Liver (tissue), 8 donors: ENCODE measurements at regions not wholly inside any gene's neighbourhood (a gene's known extent, or its start where the extent isn't known, plus 50 kb on each side); places are given as distances from the start of the nearest gene placed in this dataset.

ENCODE experiments used
- DNase-seq: peaks from one replicate; pipeline ENCODE4 v3.0.0-alpha.2; 2017; ENCODE audit warnings: low spot score
- H3K27ac ChIP-seq, 2 donors: one replicate each; pipeline ENCODE4 v1.7.0; 2013; ENCODE audit warnings: inconsistent platforms in 2 of 2, low read length in 2 of 2, control low read depth in 1 of 2, low read depth in 1 of 2, mild to moderate bottlenecking in 1 of 2
- H3K27me3 ChIP-seq, 4 donors: one replicate each; pipeline versions ENCODE4 v1.6.1 to v1.7.0; 2013; ENCODE audit warnings: low read length in 3 of 4, inconsistent platforms in 1 of 4, mild to moderate bottlenecking in 1 of 4, moderate library complexity in 1 of 4; ENCODE audit not compliant: control insufficient read depth in 4 of 4, insufficient read depth in 4 of 4
- H3K36me3 ChIP-seq, 4 donors: one replicate each; pipeline versions ENCODE4 v1.6.1 to v1.7.0; 2013; ENCODE audit warnings: low read length in 3 of 4, mild to moderate bottlenecking in 3 of 4, low read depth in 1 of 4, moderate library complexity in 1 of 4; ENCODE audit not compliant: control insufficient read depth in 4 of 4, insufficient read depth in 3 of 4
- H3K4me1 ChIP-seq, 4 donors: one replicate each; pipeline versions ENCODE4 v1.6.1 to v1.7.0; 2013; ENCODE audit warnings: low read length in 3 of 4, mild to moderate bottlenecking in 3 of 4, moderate library complexity in 1 of 4; ENCODE audit not compliant: control insufficient read depth in 4 of 4, insufficient read depth in 4 of 4
- H3K4me3 ChIP-seq, 3 donors: one replicate each; pipeline versions ENCODE4 v1.6.1 to v1.7.0; 2013; ENCODE audit warnings: low read length in 3 of 3, control low read depth in 1 of 3, low read depth in 1 of 3, mild to moderate bottlenecking in 1 of 3
- H3K9ac ChIP-seq, 2 donors: one replicate each; pipeline ENCODE4 v1.7.0; 2013; ENCODE audit warnings: low read length in 2 of 2, mild to moderate bottlenecking in 2 of 2, moderate library complexity in 2 of 2, control low read depth in 1 of 2, low read depth in 1 of 2
- H3K9me3 ChIP-seq, 4 donors: one replicate each; pipeline versions ENCODE4 v1.6.1 to v1.7.0; 2013; ENCODE audit warnings: low read length in 3 of 4; ENCODE audit not compliant: control insufficient read depth in 4 of 4
- EGR1 ChIP-seq, 2 donors: IDR thresholded peaks; 2 replicates each; pipeline ENCODE4 v1.6.1; 2016 to 2018; ENCODE audit warnings: antibody characterized with exemption in 2 of 2, low read depth in 2 of 2
- FOXA1 ChIP-seq: IDR thresholded peaks from 2 replicates; pipeline ENCODE4 v1.6.1; 2016; ENCODE audit warnings: antibody characterized with exemption
- FOXA2 ChIP-seq: IDR thresholded peaks from 2 replicates; pipeline ENCODE4 v1.6.1; 2016; ENCODE audit warnings: antibody characterized with exemption
- GABPA ChIP-seq, 2 donors: IDR thresholded peaks in 1 of 2; conservative IDR thresholded peaks in 1 of 2; 2 replicates each; pipeline ENCODE4 v1.6.1; 2016; ENCODE audit warnings: antibody characterized with exemption in 2 of 2, mild to moderate bottlenecking in 1 of 2, moderate library complexity in 1 of 2
- HNF4A ChIP-seq, 2 donors: conservative IDR thresholded peaks; 2 replicates each; pipeline ENCODE4 v1.6.1; 2016; ENCODE audit warnings: antibody characterized with exemption in 2 of 2, mild to moderate bottlenecking in 2 of 2
- HNF4G ChIP-seq: IDR thresholded peaks from 2 replicates; pipeline ENCODE4 v1.6.1; 2016; ENCODE audit warnings: antibody characterized with exemption
- JUND ChIP-seq, 2 donors: IDR thresholded peaks; 2 replicates each; pipeline ENCODE4 v1.6.1; 2016; ENCODE audit warnings: antibody characterized with exemption in 2 of 2
- NR2F2 ChIP-seq: IDR thresholded peaks from 2 replicates; pipeline ENCODE4 v1.6.1; 2016; ENCODE audit warnings: antibody characterized with exemption
- RAD21 ChIP-seq, 2 donors: IDR thresholded peaks; 2 replicates each; pipeline ENCODE4 v1.6.1; 2016; ENCODE audit warnings: antibody characterized with exemption in 2 of 2, mild to moderate bottlenecking in 2 of 2
- RXRA ChIP-seq, 2 donors: IDR thresholded peaks; 2 replicates each; pipeline ENCODE4 v1.6.1; 2017 to 2018; ENCODE audit warnings: antibody characterized with exemption in 2 of 2, mild to moderate bottlenecking in 1 of 2
- SP1 ChIP-seq: IDR thresholded peaks from 2 replicates; pipeline ENCODE4 v1.6.1; 2018; ENCODE audit warnings: antibody characterized with exemption, mild to moderate bottlenecking
- TAF1 ChIP-seq: conservative IDR thresholded peaks from 2 replicates; pipeline ENCODE4 v1.6.1; 2016; ENCODE audit warnings: antibody characterized with exemption, mild to moderate bottlenecking
- YY1 ChIP-seq: IDR thresholded peaks from 2 replicates; pipeline ENCODE4 v1.6.1; 2016; ENCODE audit warnings: antibody characterized with exemption, mild to moderate bottlenecking
- WGBS: extraction: QIAGEN DNeasy Blood & Tissue Kit; methylation state at CpG from one replicate; pipeline ENCODE4 v1.1.7; 2013; 5-methylcytosine and 5-hydroxymethylcytosine counted together
- TF ChIP-seq, protein P1 (sequence below): IDR thresholded peaks from 2 replicates; pipeline ENCODE4 v1.6.1; 2016; ENCODE audit warnings: antibody characterized with exemption
- TF ChIP-seq, protein P2 (sequence below): IDR thresholded peaks from 2 replicates; pipeline ENCODE4 v1.6.1; 2016; ENCODE audit warnings: antibody characterized with exemption, mild to moderate bottlenecking
- TF ChIP-seq, protein P3 (sequence below): IDR thresholded peaks from 2 replicates; pipeline ENCODE4 v1.6.1; 2016; ENCODE audit warnings: antibody characterized with exemption
- TF ChIP-seq, protein P4 (sequence below): fragments of 150-350 bp; IDR thresholded peaks from 2 replicates; pipeline ENCODE4 v1.5.1; 2017; ENCODE audit warnings: improper control_type of control experiment, low read depth, low read length; ENCODE audit not compliant: missing input control
- TF ChIP-seq, protein P5 (sequence below): IDR thresholded peaks from 2 replicates; pipeline ENCODE4 v1.6.1; 2016; ENCODE audit warnings: antibody characterized with exemption
- donor health status: healthy.
- donor health status: healthy.
- donor health status: healthy.
- donor health status: healthy.
- donor health status: healthy.

DNA sequence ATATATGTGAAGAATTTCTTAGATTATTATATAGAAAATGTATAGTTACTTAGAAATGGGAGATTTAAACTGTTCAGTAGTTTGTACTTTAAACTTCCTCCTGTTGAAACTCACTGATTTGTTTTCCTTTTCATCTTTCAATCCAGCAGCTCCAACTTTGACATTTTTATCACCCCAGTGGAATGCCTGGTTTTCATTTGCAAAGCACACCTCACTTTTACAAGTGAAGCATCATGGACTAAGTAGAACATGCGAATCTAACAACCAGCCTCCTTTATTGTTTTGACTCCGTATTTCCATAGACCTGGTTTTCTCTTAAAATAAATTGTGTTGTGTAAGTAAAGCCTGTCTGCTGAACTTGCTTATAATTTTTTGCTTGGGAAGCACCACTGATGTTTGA, 97.8 kb upstream of the ROBO2 start:
- Histone ChIP-seq H3K27ac (no peak overlapping the region), H3K9ac (no peak overlapping the region), H3K4me1 (no peaks in the 10 kb centered on the region), H3K4me3 (no peak overlapping the region), H3K9me3 (no peaks in the 10 kb centered on the region), H3K27me3 (no peaks in the 10 kb centered on the region), H3K36me3 (no peaks in the 10 kb centered on the region)
- 74% methylated on average over 2 of the region's 2 CpGs for WGBS
- no peak for DNase-seq
- no peak for TF ChIP-seq SP1
- TF ChIP-seq, protein P1, sequence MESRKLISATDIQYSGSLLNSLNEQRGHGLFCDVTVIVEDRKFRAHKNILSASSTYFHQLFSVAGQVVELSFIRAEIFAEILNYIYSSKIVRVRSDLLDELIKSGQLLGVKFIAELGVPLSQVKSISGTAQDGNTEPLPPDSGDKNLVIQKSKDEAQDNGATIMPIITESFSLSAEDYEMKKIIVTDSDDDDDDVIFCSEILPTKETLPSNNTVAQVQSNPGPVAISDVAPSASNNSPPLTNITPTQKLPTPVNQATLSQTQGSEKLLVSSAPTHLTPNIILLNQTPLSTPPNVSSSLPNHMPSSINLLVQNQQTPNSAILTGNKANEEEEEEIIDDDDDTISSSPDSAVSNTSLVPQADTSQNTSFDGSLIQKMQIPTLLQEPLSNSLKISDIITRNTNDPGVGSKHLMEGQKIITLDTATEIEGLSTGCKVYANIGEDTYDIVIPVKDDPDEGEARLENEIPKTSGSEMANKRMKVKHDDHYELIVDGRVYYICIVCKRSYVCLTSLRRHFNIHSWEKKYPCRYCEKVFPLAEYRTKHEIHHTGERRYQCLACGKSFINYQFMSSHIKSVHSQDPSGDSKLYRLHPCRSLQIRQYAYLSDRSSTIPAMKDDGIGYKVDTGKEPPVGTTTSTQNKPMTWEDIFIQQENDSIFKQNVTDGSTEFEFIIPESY: no peak
- TF ChIP-seq FOXA1: no peak
- no peak for TF ChIP-seq GABPA (IDR thresholded peaks at IDR 0.05 in 1 of 2, conservative IDR thresholded peaks at IDR 0.05 in 1 of 2)
- TF ChIP-seq FOXA2: no peak
- TF ChIP-seq, protein P2, sequence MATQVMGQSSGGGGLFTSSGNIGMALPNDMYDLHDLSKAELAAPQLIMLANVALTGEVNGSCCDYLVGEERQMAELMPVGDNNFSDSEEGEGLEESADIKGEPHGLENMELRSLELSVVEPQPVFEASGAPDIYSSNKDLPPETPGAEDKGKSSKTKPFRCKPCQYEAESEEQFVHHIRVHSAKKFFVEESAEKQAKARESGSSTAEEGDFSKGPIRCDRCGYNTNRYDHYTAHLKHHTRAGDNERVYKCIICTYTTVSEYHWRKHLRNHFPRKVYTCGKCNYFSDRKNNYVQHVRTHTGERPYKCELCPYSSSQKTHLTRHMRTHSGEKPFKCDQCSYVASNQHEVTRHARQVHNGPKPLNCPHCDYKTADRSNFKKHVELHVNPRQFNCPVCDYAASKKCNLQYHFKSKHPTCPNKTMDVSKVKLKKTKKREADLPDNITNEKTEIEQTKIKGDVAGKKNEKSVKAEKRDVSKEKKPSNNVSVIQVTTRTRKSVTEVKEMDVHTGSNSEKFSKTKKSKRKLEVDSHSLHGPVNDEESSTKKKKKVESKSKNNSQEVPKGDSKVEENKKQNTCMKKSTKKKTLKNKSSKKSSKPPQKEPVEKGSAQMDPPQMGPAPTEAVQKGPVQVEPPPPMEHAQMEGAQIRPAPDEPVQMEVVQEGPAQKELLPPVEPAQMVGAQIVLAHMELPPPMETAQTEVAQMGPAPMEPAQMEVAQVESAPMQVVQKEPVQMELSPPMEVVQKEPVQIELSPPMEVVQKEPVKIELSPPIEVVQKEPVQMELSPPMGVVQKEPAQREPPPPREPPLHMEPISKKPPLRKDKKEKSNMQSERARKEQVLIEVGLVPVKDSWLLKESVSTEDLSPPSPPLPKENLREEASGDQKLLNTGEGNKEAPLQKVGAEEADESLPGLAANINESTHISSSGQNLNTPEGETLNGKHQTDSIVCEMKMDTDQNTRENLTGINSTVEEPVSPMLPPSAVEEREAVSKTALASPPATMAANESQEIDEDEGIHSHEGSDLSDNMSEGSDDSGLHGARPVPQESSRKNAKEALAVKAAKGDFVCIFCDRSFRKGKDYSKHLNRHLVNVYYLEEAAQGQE: no peak
- no peak for TF ChIP-seq HNF4G
- no peak for TF ChIP-seq JUND (IDR thresholded peaks at IDR 0.05)
- TF ChIP-seq, protein P3, sequence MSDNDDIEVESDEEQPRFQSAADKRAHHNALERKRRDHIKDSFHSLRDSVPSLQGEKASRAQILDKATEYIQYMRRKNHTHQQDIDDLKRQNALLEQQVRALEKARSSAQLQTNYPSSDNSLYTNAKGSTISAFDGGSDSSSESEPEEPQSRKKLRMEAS: no peak
- TF ChIP-seq NR2F2: no peak
- no peak for TF ChIP-seq HNF4A (conservative IDR thresholded peaks at IDR 0.05)
- TF ChIP-seq TAF1: no peak
- no peak for TF ChIP-seq RAD21 (IDR thresholded peaks at IDR 0.05)
- no peak for TF ChIP-seq YY1
- TF ChIP-seq, protein P4, sequence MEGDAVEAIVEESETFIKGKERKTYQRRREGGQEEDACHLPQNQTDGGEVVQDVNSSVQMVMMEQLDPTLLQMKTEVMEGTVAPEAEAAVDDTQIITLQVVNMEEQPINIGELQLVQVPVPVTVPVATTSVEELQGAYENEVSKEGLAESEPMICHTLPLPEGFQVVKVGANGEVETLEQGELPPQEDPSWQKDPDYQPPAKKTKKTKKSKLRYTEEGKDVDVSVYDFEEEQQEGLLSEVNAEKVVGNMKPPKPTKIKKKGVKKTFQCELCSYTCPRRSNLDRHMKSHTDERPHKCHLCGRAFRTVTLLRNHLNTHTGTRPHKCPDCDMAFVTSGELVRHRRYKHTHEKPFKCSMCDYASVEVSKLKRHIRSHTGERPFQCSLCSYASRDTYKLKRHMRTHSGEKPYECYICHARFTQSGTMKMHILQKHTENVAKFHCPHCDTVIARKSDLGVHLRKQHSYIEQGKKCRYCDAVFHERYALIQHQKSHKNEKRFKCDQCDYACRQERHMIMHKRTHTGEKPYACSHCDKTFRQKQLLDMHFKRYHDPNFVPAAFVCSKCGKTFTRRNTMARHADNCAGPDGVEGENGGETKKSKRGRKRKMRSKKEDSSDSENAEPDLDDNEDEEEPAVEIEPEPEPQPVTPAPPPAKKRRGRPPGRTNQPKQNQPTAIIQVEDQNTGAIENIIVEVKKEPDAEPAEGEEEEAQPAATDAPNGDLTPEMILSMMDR: no peak
- no peak for TF ChIP-seq RXRA (IDR thresholded peaks at IDR 0.05)
- TF ChIP-seq EGR1 (IDR thresholded peaks at IDR 0.05; ENCODE audit: low read depth in 2 of 2): no peak
- TF ChIP-seq, protein P5, sequence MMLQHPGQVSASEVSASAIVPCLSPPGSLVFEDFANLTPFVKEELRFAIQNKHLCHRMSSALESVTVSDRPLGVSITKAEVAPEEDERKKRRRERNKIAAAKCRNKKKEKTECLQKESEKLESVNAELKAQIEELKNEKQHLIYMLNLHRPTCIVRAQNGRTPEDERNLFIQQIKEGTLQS: no peak

DNA sequence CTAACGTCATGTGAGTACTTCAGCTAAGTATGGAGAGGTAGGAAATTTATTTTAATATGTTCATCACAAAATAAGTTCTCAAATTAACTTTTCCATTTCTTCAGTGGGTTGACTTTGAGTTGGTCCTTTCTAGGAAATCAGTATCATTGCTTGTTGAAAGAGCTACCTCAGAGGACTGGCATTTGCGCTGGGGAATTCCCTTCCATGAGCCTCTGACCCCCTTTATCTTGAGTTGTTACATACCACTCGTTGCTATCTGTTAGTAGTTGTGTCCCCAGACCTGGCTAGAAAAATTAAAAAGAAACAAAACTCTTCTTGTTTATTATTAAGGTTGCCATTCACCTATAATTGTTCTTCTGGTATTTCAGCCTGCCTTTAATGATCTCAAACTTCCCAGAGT, 96.8 kb upstream of the ROBO2 start:
- Histone ChIP-seq H3K9ac (no peak overlapping the region), H3K9me3 (no peaks in the 10 kb centered on the region), H3K27ac (no peak overlapping the region), H3K27me3 (no peaks in the 10 kb centered on the region), H3K36me3 (no peaks in the 10 kb centered on the region), H3K4me3 (no peak overlapping the region), H3K4me1 (no peaks in the 10 kb centered on the region)
- 39% methylated on average over 3 of the region's 3 CpGs for WGBS
- DNase-seq: no peak
- TF ChIP-seq, protein P3: no peak
- TF ChIP-seq, protein P5: no peak
- TF ChIP-seq GABPA (IDR thresholded peaks at IDR 0.05 in 1 of 2, conservative IDR thresholded peaks at IDR 0.05 in 1 of 2): no peak
- no peak for TF ChIP-seq TAF1
- no peak for TF ChIP-seq HNF4A (conservative IDR thresholded peaks at IDR 0.05)
- no peak for TF ChIP-seq RXRA (IDR thresholded peaks at IDR 0.05)
- TF ChIP-seq YY1: no peak
- TF ChIP-seq, protein P2: no peak
- TF ChIP-seq FOXA2: no peak
- TF ChIP-seq, protein P1: no peak
